K562 (cell line): ENCODE measurements at regions not wholly inside any gene's neighbourhood (a gene's known extent, or its start where the extent isn't known, plus 50 kb on each side); places are given as distances from the start of the nearest gene placed in this dataset.

ENCODE experiments used
- ATAC-seq: fragments of 200-7000 bp; cut with Tn5 transposase; 3 replicates; pipeline ENCODE4 v1.9.1; 2020; ENCODE audit warnings: moderate library complexity
- BruUV-seq: library from RNA; stranded (reverse); fragments of 400-500 nt; replicated peaks from 2 replicates; lab custom pipeline; 2021; lab: Mats Ljungman, UMichigan
- CTCF ChIA-PET: fragments of 300-600 bp; formaldehyde crosslinking; extraction: SDS; loops from one replicate; lab custom pipeline; 2021; ENCODE audit warnings: low intra/inter-chr PET ratio; lab: Yijun Ruan, JAX
- POLR2A ChIA-PET: fragments of 300-600, 350-650 bp; sonication (Branson Sonifier 250); formaldehyde crosslinking; extraction: SDS; loops from one replicate; lab custom pipeline; 2021; ENCODE audit warnings: antibody characterized with exemption, inconsistent platforms; lab: Yijun Ruan, JAX
- DNase-seq, 4 experiments: peaks; one replicate each; pipeline versions ENCODE4 v3.0.0 to v3.0.0-alpha.2; 2011 to 2018; ENCODE audit warnings: low spot score in 3 of 4, mixed read lengths in 3 of 4; ENCODE audit errors: extremely low read depth in 1 of 4
- FAIRE-seq: peaks from 2 replicates; lab custom pipeline; 2011; peaks lifted over from hg19 to GRCh38; lab: Jason Lieb, UNC
- H2AFZ ChIP-seq: 2 replicates; pipeline ENCODE4 v1.6.0; 2011; ENCODE audit warnings: low read depth, low read length, control low read depth, inconsistent platforms
- H3K27ac ChIP-seq: fragments of 200-600 bp; 3 replicates; pipeline ENCODE4 v1.8.0; 2011; ENCODE audit warnings: low read depth, mild to moderate bottlenecking, control low read depth, inconsistent platforms, low read length, moderate library complexity, mixed read lengths; ENCODE audit errors: extremely low read depth
- H3K27me3 ChIP-seq, 2 experiments: fragments of 300-600 bp in 1 of 2; 2 replicates in 1 of 2; 3 replicates in 1 of 2; pipeline versions ENCODE4 v1.6.0 to v1.8.0; 2011; ENCODE audit warnings: inconsistent platforms in 2 of 2, low read length in 2 of 2, mild to moderate bottlenecking in 1 of 2, mixed read lengths in 1 of 2, moderate library complexity in 1 of 2; ENCODE audit not compliant: control insufficient read depth in 2 of 2, insufficient read depth in 2 of 2
- H3K36me3 ChIP-seq: fragments of 300-600 bp; 3 replicates; pipeline ENCODE4 v1.8.0; 2011; ENCODE audit warnings: mild to moderate bottlenecking, low read length, inconsistent platforms; ENCODE audit not compliant: control insufficient read depth, insufficient read depth
- H3K4me1 ChIP-seq, 2 experiments: fragments of 200-600 bp in 1 of 2; replicated peaks in 1 of 2; 2 replicates in 1 of 2; 3 replicates in 1 of 2; pipeline versions ENCODE4 v1.5.1 to v1.8.0; 2011; ENCODE audit warnings: inconsistent platforms in 2 of 2, low read length in 2 of 2, mild to moderate bottlenecking in 1 of 2, mixed read lengths in 1 of 2, moderate library complexity in 1 of 2; ENCODE audit not compliant: control insufficient read depth in 2 of 2, insufficient read depth in 2 of 2
- H3K4me2 ChIP-seq: 2 replicates; pipeline ENCODE4 v1.6.1; 2011; ENCODE audit warnings: low read length, control low read depth, inconsistent platforms, mixed read lengths; ENCODE audit not compliant: insufficient read depth
- H3K4me3 ChIP-seq: fragments of 200-600 bp; sonication (generic), shearing (Covaris generic); 2 replicates; pipeline ENCODE4 v1.5.1; 2016; ENCODE audit warnings: control low read depth, inconsistent platforms
- H3K79me2 ChIP-seq: fragments of 200-600 bp; 3 replicates; pipeline ENCODE4 v1.8.0; 2011; ENCODE audit warnings: low read length, inconsistent platforms; ENCODE audit not compliant: control insufficient read depth, insufficient read depth
- H3K9ac ChIP-seq, 2 experiments: 2 replicates each; pipeline versions ENCODE4 v1.6.0 to v1.6.1; 2011; ENCODE audit warnings: low read depth in 2 of 2, low read length in 2 of 2, control low read depth in 1 of 2, inconsistent platforms in 1 of 2, mild to moderate bottlenecking in 1 of 2, mixed read lengths in 1 of 2; ENCODE audit not compliant: insufficient read depth in 1 of 2
- H3K9me1 ChIP-seq: one replicate; pipeline ENCODE4 v1.6.0; 2011; ENCODE audit warnings: inconsistent platforms, mild to moderate bottlenecking, low read length, moderate library complexity; ENCODE audit not compliant: control insufficient read depth, insufficient read depth
- H3K9me3 ChIP-seq: replicated peaks from 2 replicates; pipeline ENCODE4 v1.5.1; 2011; ENCODE audit warnings: low read depth, low read length, inconsistent platforms; ENCODE audit not compliant: control insufficient read depth, insufficient read depth
- H4K20me1 ChIP-seq: replicated peaks from 2 replicates; pipeline ENCODE4 v1.6.1; 2011; ENCODE audit warnings: low read length, inconsistent platforms, mixed read lengths; ENCODE audit not compliant: control insufficient read depth, insufficient read depth
- HNRNPK ChIP-seq: fragments of 200-400 bp; formaldehyde crosslinking; IDR thresholded peaks from one replicate; pipeline ENCODE4 v1.6.1; 2018; ENCODE audit warnings: mild to moderate bottlenecking, low read depth, low read length; ENCODE audit not compliant: poor library complexity, severe bottlenecking
- MAZ ChIP-seq, 2 experiments: fragments of 450-650 bp in 1 of 2; sonication (generic) in 1 of 2; formaldehyde crosslinking; IDR thresholded peaks in 1 of 2; conservative IDR thresholded peaks in 1 of 2; 2 replicates each; pipeline versions ENCODE4 v1.4.0 to v1.5.0; 2020; ENCODE audit warnings: mild to moderate bottlenecking in 1 of 2, missing genetic modification reagents in 1 of 2
- ZNF586 ChIP-seq: fragments of 450-650 bp; formaldehyde crosslinking; conservative IDR thresholded peaks from 2 replicates; pipeline ENCODE4 v1.4.0; 2020; ENCODE audit warnings: mild to moderate bottlenecking, moderate library complexity
- ZNF589 ChIP-seq: fragments of 200-800 bp; sonication (Bioruptor generic); IDR thresholded peaks from 2 replicates; pipeline ENCODE4 v1.6.1; 2016; ENCODE audit warnings: low read depth, missing genetic modification characterization, missing compliant biosample characterization
- WGBS: fragments of 100-300 bp; shearing (Covaris generic); methylation state at CpG from one replicate; pipeline ENCODE4 v1.1.6; 2016; ENCODE audit warnings: low coverage, mixed read lengths; ENCODE audit not compliant: insufficient coverage; ENCODE audit errors: missing lambda C conversion rate; 5-methylcytosine and 5-hydroxymethylcytosine counted together
- in situ Hi-C: fragments of 300-500 bp; cut with MboI; formaldehyde crosslinking; loops from 4 replicates; pipeline ENCODE4 v1.15.0; 2018; ENCODE audit warnings: inconsistent platforms, mixed read lengths
- intact Hi-C: fragments of 100-400 bp; cut with micrococcal nuclease; formaldehyde crosslinking; loops from 2 replicates; pipeline ENCODE4 v1.14.2; 2022
- TF ChIP-seq, protein P1 (sequence below): sonication (generic); formaldehyde crosslinking; IDR thresholded peaks from 2 replicates; pipeline ENCODE4 v1.9.0; 2022; ENCODE audit warnings: mild to moderate bottlenecking, missing genetic modification reagents
- TF ChIP-seq, protein P2 (sequence below): fragments of 450-650 bp; IDR thresholded peaks from one replicate; pipeline ENCODE4 v1.6.1; 2018; ENCODE audit warnings: mild to moderate bottlenecking, moderate library complexity; ENCODE audit not compliant: partially characterized antibody

DNA sequence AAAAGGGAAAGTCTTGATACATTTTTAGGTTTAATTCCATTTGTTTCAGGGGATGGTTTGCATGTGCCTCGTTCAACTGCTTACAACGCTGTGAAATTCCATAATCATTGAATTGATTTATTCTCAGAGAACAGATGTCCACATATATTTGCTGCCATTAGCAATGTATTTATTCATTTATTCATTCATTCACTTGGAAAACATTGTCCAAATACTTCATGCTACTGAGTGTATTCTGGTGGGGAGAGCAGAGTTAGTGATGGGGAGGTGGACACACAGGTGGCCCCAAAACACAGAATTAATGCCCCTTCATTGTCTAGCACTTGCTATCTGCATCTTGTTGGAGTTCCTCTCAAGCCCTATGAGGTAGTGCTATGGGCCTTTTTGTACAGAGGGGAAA is 141.2 kb upstream of the PARP11 start:
- no peak overlapping the region for H3K4me2 ChIP-seq
- no peaks in the 10 kb centered on the region for H3K79me2 ChIP-seq
- ATAC-seq (no peak), DNase-seq (no peak), FAIRE-seq (no peak)
- peaks cover 5 to 11% of the 10 kb centered on the region in 2 experiments; a peak in 3 of 5 replicates for H3K27me3 ChIP-seq
- BruUV-seq: no TSS peak
- H3K27ac ChIP-seq: no peak overlapping the region
- H2AFZ ChIP-seq: no peak overlapping the region
- no peak overlapping the region for H3K9ac ChIP-seq
- ChIA-PET POLR2A (no interaction called here), CTCF (interaction anchor here (0.6 kb wide), 1 partner anchor 12 kb away, joined by 3 read pairs; no protein-coding TSS in a partner anchor)
- H3K9me3 ChIP-seq: no peaks in the 10 kb centered on the region
- no peaks in the 10 kb centered on the region for H3K9me1 ChIP-seq
- TF ChIP-seq MAZ (CRISPR knock-in tag; conservative IDR thresholded peaks at IDR 0.05 in 1 of 2, IDR thresholded peaks at IDR 0.05 in 1 of 2): no peak
- no peak for TF ChIP-seq ZNF586
- TF ChIP-seq, protein P1, sequence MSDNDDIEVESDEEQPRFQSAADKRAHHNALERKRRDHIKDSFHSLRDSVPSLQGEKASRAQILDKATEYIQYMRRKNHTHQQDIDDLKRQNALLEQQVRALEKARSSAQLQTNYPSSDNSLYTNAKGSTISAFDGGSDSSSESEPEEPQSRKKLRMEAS (CRISPR knock-in tag): no peak
- TF ChIP-seq, protein P2, sequence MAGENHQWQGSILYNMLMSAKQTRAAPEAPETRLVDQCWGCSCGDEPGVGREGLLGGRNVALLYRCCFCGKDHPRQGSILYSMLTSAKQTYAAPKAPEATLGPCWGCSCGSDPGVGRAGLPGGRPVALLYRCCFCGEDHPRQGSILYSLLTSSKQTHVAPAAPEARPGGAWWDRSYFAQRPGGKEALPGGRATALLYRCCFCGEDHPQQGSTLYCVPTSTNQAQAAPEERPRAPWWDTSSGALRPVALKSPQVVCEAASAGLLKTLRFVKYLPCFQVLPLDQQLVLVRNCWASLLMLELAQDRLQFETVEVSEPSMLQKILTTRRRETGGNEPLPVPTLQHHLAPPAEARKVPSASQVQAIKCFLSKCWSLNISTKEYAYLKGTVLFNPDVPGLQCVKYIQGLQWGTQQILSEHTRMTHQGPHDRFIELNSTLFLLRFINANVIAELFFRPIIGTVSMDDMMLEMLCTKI: no peak
- no peak for TF ChIP-seq HNRNPK
- TF ChIP-seq ZNF589 (CRISPR knock-in tag): no peak
- H3K4me3 ChIP-seq: no peak overlapping the region
- no peaks in the 10 kb centered on the region for H4K20me1 ChIP-seq
- no peaks in the 10 kb centered on the region for H3K4me1 ChIP-seq
- intact Hi-C loops: no loop called here
- in situ Hi-C loops: no loop called here
- WGBS: 0% methylated on average over 2 of the region's 2 CpGs
- H3K36me3 ChIP-seq: no peaks in the 10 kb centered on the region
